Mucosa of rectum (tissue), 2 donors: ENCODE measurements at regions not wholly inside any gene's neighbourhood (a gene's known extent, or its start where the extent isn't known, plus 50 kb on each side); places are given as distances from the start of the nearest gene placed in this dataset.

Experiments used
- H3K27ac ChIP-seq, 2 donors: one replicate each; pipeline ENCODE4 v1.7.0; 2013; ENCODE audit warnings: inconsistent platforms in 2 of 2, low read depth in 2 of 2, low read length in 2 of 2
- H3K27me3 ChIP-seq, 2 donors: one replicate each; pipeline ENCODE4 v1.7.0; 2013; ENCODE audit warnings: low read length in 2 of 2; ENCODE audit not compliant: control insufficient read depth in 2 of 2, insufficient read depth in 2 of 2
- H3K36me3 ChIP-seq, 2 donors: one replicate each; pipeline ENCODE4 v1.7.0; 2013; ENCODE audit warnings: low read length in 2 of 2; ENCODE audit not compliant: control insufficient read depth in 2 of 2, insufficient read depth in 2 of 2
- H3K4me1 ChIP-seq, 2 donors: one replicate each; pipeline ENCODE4 v1.7.0; 2013; ENCODE audit warnings: low read length in 2 of 2, mild to moderate bottlenecking in 1 of 2; ENCODE audit not compliant: control insufficient read depth in 2 of 2, insufficient read depth in 2 of 2
- H3K4me3 ChIP-seq, 2 donors: one replicate each; pipeline ENCODE4 v1.7.0; 2013; ENCODE audit warnings: low read length in 2 of 2
- H3K9ac ChIP-seq, 2 donors: one replicate each; pipeline ENCODE4 v1.7.0; 2013; ENCODE audit warnings: low read length in 2 of 2, low read depth in 1 of 2, mild to moderate bottlenecking in 1 of 2
- H3K9me3 ChIP-seq, 2 donors: one replicate each; pipeline ENCODE4 v1.7.0; 2013; ENCODE audit warnings: low read length in 2 of 2; ENCODE audit not compliant: control insufficient read depth in 2 of 2
- donor health status: healthy.
- donor health status: Normal muscosa, but diverticular disease.

GRCh38 chr2:121033461-121033996 lies 251.5 kb downstream of the TFCP2L1 start:
- Histone ChIP-seq H3K4me1 (peaks cover 0 to 12% of the 10 kb centered on the region in 2 donors), H3K4me3 (no peak overlapping the region), H3K27me3 (peaks cover 11 to 20% of the 10 kb centered on the region in 2 donors), H3K36me3 (no peaks in the 10 kb centered on the region), H3K9ac (no peak overlapping the region), H3K9me3 (no peaks in the 10 kb centered on the region), H3K27ac (no peak overlapping the region)

GRCh38 chr2:121034551-121034950 lies 250.5 kb downstream of the TFCP2L1 start:
- H3K27me3 ChIP-seq: peaks cover 11 to 22% of the 10 kb centered on the region in 2 donors
- no peaks in the 10 kb centered on the region for H3K9me3 ChIP-seq
- no peak overlapping the region for H3K9ac ChIP-seq
- no peaks in the 10 kb centered on the region for H3K36me3 ChIP-seq
- H3K4me3 ChIP-seq: no peak overlapping the region
- H3K4me1 ChIP-seq: peaks cover 0 to 12% of the 10 kb centered on the region in 2 donors
- H3K27ac ChIP-seq: no peak overlapping the region

GRCh38 chr2:121036226-121036692 lies 248.7 kb downstream of the TFCP2L1 start:
- no peak overlapping the region for H3K27ac ChIP-seq

GRCh38 chr2:121037480-121037879 lies 247.5 kb downstream of the TFCP2L1 start:
- H3K36me3 ChIP-seq: no peaks in the 10 kb centered on the region
- no peak overlapping the region for H3K4me3 ChIP-seq
- no peak overlapping the region for H3K27ac ChIP-seq
- peaks cover 8 to 18% of the 10 kb centered on the region in 2 donors for H3K27me3 ChIP-seq
- no peaks in the 10 kb centered on the region for H3K9me3 ChIP-seq
- H3K4me1 ChIP-seq: peaks cover 0 to 12% of the 10 kb centered on the region in 2 donors
- no peak overlapping the region for H3K9ac ChIP-seq

More at GRCh38 chr2:121036226-121036692, 248.7 kb downstream of the TFCP2L1 start:
- no peaks in the 10 kb centered on the region for H3K9me3 ChIP-seq
- peaks cover 11 to 18% of the 10 kb centered on the region in 2 donors for H3K27me3 ChIP-seq
- H3K9ac ChIP-seq: no peak overlapping the region
- H3K4me3 ChIP-seq: no peak overlapping the region
- H3K4me1 ChIP-seq: peaks cover 0 to 12% of the 10 kb centered on the region in 2 donors
- H3K36me3 ChIP-seq: no peaks in the 10 kb centered on the region

GRCh38 chr2:121038031-121038430 lies 247.0 kb downstream of the TFCP2L1 start:
- Histone ChIP-seq H3K4me3 (no peak overlapping the region), H3K9me3 (no peaks in the 10 kb centered on the region), H3K27me3 (peaks cover 6 to 14% of the 10 kb centered on the region in 2 donors), H3K27ac (no peak overlapping the region), H3K4me1 (peaks cover 0 to 12% of the 10 kb centered on the region in 2 donors), H3K36me3 (no peaks in the 10 kb centered on the region), H3K9ac (no peak overlapping the region)

- H3K9me3 ChIP-seq: no peaks in the 10 kb centered on the region
- H3K27ac ChIP-seq: no peak overlapping the region
These were observed 246.6 kb downstream of the TFCP2L1 start for GRCh38 chr2:121038431-121038830.

GRCh38 chr2:121038891-121039616 lies 245.9 kb downstream of the TFCP2L1 start:
- Histone ChIP-seq H3K27ac (no peak overlapping the region), H3K9ac (no peak overlapping the region), H3K9me3 (no peaks in the 10 kb centered on the region), H3K36me3 (no peaks in the 10 kb centered on the region), H3K4me1 (peaks cover 0 to 12% of the 10 kb centered on the region in 2 donors), H3K27me3 (peaks cover 6 to 9% of the 10 kb centered on the region in 2 donors), H3K4me3 (no peak overlapping the region)

More at GRCh38 chr2:121038431-121038830, 246.6 kb downstream of the TFCP2L1 start:
- H3K9ac ChIP-seq: no peak overlapping the region
- H3K27me3 ChIP-seq: peaks cover 6 to 14% of the 10 kb centered on the region in 2 donors
- no peaks in the 10 kb centered on the region for H3K36me3 ChIP-seq
- peaks cover 0 to 12% of the 10 kb centered on the region in 2 donors for H3K4me1 ChIP-seq
- no peak overlapping the region for H3K4me3 ChIP-seq

GRCh38 chr2:121039679-121040078 lies 245.3 kb downstream of the TFCP2L1 start:
- H3K36me3 ChIP-seq: no peaks in the 10 kb centered on the region
- no peak overlapping the region for H3K4me3 ChIP-seq
- peaks cover 0 to 12% of the 10 kb centered on the region in 2 donors for H3K4me1 ChIP-seq
- peaks cover 0 to 3% of the 10 kb centered on the region in 2 donors for H3K27me3 ChIP-seq
- H3K9ac ChIP-seq: no peak overlapping the region
- H3K9me3 ChIP-seq: no peaks in the 10 kb centered on the region
- H3K27ac ChIP-seq: no peak overlapping the region

- peaks cover 0 to 2% of the 10 kb centered on the region in 2 donors for H3K27me3 ChIP-seq
- no peak overlapping the region for H3K27ac ChIP-seq
- peaks cover 0 to 2% of the 10 kb centered on the region in 2 donors for H3K4me1 ChIP-seq
- no peaks in the 10 kb centered on the region for H3K36me3 ChIP-seq
- no peak overlapping the region for H3K4me3 ChIP-seq
- H3K9me3 ChIP-seq: no peaks in the 10 kb centered on the region
- no peak overlapping the region for H3K9ac ChIP-seq
These were observed 243.5 kb downstream of the TFCP2L1 start for GRCh38 chr2:121041516-121041915.

- Histone ChIP-seq H3K36me3 (no peaks in the 10 kb centered on the region), H3K27ac (no peak overlapping the region), H3K27me3 (peaks cover 0 to 2% of the 10 kb centered on the region in 2 donors), H3K9me3 (no peaks in the 10 kb centered on the region), H3K4me3 (no peak overlapping the region), H3K4me1 (no peaks in the 10 kb centered on the region), H3K9ac (no peak overlapping the region)
These were observed 241.8 kb downstream of the TFCP2L1 start for GRCh38 chr2:121043061-121043826.
